HG02642 (cell line): ENCODE measurements at regions not wholly inside any gene's neighbourhood (a gene's known extent, or its start where the extent isn't known, plus 50 kb on each side); places are given as distances from the start of the nearest gene placed in this dataset.

Source experiments
- ATAC-seq: cut with Tn5 transposase; IDR thresholded peaks from one replicate; pipeline ENCODE4 v1.9.1; 2021; ENCODE audit warnings: mild to moderate bottlenecking; ENCODE audit not compliant: unreplicated experiment, poor library complexity

DNA sequence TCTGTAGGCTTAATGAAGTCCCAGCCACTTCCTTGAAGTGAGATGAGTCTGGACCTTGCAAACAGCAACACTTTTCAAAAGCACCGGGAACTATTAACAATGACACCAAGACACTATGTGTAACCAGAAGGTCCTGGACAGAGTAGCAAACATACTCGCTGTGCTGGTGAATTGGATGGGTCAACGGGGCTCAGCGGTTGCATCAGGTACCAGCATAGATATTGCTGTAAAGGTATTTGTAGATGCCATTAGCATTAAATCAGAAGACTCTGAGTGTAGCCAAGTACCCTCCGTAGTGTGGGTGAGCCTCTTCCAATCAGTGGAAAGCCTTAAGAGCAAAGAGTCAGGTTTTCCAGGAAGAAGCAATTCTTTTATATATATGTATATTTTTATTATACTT, 140.5 kb downstream of the IRX2 start:
- no peak for ATAC-seq

DNA sequence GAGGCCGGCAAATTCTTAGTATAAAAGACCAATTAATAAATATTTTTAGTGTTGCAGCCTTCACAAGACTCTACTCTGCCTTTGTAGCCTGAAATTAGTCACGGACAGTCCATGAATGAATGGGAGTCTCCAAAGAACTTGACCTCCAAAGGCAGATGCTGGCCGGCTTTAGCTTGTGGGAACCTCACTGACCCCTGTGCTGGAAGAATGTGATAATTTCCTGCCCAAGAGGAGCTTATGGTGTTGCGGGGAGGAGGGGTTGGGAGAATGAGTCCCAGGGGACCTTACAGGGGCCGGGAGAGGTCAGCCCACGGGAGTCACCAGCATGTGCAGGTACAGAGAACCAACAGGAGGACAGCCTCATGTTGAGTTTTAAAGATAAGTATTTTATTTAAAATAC, 143.1 kb downstream of the IRX2 start:
- no peak for ATAC-seq

DNA sequence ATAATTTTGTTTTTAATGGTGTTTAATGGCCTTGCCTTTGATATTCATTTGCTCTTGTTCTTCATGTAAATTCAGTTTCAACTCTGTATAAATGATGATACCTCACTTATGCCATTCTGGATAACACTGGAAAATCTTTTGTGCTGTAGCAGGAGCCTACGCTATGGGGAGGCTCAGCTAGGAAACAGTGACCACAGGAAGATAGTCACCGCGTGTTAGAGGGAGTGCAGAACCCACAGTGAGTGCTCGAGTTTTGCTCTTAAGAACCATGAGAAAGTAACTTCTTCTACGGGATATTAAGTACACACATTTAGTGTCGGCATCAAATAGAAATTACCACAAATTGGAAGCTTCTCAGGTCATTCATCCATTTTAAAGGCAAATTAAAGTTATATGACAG, 143.9 kb downstream of the IRX2 start:
- no peak for ATAC-seq

DNA sequence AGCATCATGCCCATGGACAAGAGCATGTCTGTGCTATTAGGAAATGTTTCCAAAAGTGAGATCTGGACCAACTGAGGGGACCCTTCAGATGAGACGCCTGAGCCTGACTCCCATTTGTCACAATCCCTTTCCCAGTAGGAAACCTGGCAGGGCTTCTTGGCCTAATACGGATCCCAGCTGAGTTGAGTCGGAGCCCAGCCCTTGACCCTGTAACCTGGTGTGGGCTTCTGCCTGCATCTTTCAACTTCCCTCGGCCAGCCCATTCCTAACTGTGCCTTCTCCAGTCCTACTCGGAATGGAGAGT, 148.3 kb downstream of the IRX2 start:
- ATAC-seq, result no peak

DNA sequence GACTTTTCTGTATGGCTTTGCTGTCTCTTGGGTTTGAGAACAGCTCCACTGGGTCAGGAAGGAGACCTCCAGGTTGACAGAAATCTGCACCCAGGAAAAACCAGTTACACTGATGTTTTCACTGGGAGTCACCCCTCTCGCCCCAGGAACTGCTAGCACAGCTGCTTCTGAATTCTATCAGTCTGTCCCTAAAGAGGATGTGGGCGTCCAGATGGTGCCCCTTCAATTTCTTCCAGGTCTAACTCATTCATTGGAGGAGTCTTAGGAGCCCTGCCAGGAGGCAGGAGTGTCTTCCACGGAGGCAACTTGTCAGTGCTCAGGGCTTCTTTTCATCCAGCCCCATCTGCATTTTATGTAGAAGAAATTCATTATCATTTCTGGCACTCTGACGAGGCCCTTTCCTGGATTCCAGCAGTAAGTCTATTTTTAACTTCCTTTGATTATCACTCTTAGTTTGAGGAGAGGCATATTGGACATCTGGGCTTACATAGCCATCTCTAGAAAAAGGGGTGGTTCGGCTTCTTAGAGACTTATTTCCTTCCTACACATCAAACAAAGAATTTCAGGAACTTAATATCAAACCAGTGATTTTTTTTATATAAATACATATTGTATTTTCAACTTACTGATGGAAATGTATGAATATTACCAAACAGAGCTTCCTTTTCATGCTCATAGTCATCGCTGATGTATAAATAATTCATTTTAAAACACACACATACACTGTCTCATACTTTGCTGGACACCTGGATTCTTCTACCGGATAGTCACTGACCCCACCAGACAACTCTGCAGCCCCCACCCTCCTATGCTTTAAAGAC, 148.8 kb downstream of the IRX2 start:
- ATAC-seq, result no peak

DNA sequence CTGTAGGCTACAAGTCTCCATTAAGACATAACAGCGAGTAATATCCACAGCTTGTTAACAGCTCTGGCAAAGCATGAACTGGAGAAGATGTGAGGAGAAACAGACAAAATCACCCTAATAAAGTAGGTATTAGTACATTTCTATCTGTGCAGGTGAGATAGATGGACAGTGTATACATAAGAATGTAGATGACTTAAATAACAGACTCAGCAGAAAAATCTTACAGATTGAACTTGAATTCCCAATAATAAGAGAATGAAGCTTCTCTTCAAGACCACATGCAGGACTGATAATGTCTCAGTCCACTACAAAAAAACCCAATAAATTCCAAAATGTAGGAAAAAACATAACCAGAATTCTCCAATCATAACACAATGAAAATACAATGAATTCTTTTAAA, 153.0 kb downstream of the IRX2 start:
- no peak for ATAC-seq

DNA sequence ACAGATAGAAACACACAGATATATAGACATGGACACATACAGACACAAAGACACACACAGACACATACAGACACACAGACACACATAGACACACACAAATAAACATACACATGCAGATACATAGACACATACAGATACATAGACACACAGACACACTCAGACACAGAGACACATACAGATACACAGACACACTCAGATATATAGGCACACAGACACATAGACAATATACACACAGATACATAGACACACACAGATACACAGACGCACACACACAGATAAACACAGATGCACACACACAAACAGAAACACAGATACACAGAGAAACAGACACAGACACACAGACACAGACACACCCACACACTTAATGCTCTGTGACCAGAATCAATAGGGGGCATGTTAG, 156.8 kb downstream of the IRX2 start:
- ATAC-seq, result no peak

DNA sequence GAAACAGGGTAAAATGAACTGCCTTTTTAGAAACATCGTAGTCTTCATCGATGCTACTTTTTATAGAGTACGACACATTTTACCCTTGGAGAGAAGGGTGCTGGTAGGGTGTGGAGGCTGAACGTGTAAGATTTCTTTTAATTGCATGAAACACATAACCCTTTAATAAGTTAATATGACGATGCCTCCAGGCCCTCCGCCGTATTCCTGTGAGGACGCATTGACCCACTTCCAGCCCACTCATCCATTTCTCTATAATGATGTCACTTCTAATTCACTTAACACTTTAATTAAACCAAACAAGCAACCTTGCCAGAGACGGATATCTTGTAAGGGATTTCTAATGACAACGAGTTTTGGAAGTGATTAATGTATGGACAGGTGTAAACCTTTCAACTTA, 158.7 kb downstream of the IRX2 start:
- ATAC-seq, result no peak

DNA sequence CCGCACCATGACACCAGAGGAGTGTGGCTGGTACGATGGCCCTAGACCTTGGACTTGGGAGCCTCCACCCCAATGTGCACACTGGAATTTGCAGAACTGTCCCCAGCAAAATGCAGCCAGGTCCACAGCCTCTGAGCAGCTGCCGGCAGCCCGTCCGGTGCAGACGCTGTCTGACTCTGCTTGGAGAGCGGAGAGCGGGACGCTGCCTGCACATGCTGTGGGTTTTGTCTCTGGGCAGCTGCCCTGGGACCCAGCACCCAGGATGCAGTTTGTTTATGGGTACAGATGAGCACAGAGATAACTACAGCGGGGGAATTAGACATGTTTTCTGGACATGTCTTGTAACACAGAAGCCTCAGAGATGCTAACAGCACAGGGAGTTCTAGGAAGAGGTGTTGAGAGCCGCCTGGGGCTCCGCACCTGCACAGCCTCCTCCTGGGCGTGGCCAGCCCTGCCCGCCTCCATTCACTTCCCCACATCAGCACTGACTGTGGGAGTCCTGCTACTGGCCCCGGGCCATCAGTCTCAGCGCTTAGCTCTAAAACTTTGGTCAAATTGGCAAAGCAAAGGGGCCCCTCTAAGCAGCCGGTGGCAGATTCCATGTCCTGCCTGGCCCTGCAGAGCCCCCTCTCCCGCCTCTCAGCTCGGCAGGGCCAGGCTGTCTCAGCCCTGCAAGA, 159.6 kb downstream of the IRX2 start:
- ATAC-seq, result no peak

DNA sequence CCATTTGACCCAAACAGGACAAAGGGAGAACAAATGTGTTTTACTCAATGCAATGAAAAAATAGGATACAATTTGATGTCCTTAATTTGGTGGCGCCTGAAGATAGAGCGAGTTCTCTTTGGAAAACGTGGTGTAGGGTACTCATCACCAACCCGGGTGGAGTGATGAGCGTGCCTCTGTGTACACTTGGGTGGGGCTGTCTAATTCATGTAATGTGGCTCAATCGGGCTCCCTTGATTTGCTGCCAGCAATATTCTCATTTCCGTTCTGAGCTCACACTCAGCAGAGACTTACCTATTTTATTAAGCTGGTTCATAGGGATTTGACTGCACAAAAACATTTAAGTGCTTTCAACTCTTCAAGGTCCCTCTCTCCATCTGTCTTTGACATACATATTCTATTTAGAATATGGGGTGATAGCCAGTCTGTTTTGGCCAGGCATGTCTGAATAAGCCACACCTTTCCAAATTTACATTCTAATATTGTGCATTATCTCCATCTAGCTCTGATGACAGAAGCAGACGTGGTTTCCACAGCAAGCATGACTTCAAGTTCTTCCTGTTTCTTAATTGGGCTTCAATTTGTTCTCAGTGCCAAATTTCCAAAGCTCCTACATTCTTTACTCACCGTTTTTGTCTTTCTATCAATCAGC, 162.5 kb downstream of the IRX2 start:
- ATAC-seq, result no peak

DNA sequence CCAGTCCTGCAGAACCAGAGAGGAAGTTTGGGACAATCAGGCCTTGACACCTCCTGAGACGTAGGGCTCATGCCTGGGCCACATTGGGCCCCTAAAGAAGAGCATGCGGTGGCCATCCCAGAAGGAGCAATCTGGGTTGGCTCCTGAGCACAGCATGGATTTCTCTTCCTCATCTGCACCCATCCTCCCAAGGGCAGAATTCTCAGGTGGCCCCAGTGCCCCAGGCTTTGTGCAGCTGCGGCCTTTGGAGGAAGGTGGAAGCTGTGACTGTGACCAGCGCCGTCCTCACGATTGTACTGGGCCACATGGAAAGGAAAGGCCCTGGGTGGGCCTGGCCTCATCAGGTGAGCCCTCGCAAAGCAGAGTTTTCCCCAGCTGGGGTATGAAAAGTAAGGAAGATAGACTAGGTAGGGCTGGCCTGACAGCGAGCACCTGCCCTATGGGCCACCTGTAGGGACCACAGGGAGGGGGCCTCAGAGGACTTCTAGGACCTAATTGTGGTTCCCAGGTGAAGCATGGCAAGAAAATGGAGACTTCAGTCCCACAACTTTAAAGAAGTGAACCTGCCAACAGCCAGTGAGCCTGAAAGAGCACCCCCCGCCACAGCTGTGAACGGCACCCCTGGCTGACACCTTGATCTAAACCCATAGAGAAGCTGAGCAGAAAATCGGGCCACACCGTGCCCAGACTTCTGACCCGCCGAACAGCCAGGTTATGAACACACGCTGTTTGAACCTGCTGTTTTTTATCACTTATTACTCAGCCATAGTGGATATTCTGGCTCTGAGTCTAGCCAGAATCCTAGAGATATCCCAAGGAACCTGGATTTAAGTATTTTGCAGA, 164.1 kb downstream of the IRX2 start:
- ATAC-seq, result no peak

DNA sequence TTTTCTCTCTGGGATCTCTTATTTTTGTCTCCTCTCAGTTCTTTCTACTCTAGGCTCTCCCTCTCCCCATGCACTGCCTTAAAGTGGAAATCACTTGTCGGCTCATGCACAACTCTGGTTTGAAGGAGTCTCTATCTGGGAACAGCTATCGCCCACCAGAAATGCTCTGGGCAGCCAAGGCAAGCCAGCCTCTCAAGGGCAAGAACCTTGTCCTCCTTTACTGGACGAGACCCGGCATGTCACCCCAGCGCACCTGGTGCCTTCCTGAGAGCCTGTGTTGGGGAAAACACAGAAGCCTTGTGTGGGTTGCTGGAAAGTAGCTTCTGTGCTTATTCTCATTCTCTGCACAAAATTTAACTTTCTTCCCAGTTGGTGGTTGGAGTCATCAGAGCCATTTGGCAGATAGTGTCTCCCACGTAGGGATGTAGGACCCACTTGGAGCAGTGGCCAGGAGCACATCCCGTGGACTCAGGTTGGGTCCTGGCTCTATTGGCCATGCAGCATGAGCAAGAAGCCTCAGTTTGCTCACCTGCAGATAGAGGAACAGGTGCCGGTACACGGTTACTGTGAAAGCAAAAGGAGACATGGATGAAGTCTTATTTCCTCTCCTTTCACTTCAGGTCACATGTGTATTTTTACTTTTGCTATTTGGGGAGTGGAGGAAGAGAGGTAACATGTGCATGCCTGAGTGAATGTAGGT, 165.3 kb downstream of the IRX2 start:
- ATAC-seq, result no peak

DNA sequence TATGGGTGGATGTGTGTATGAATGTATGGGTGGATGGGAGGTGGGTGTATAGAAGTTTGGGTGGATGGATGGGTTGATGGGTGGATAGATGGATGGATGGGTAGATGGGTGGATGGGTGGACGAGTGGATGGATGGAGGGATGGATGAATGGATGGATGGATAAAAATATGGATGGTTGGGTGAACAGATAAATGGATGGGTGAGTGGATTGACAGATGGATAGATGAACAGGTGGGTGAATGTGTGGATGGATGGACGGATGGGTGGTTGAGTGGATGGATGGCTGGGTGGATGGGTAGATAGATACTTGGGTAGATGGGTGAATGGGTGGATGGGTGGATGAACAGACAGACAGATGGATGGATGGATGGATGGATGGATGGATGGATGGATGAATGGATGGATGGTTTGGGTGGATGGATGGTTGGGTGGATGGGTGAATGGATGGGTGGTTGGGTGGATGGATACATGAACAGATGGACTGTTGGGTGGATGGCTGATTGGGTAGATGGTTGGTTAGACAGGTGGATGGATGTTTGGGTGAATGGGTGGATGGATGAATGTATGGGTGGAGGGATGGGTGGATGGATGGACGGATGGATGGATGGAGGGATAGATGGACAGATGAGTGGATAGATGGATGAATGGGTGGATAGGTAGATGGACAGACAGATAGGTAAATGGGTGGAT, 166.8 kb downstream of the IRX2 start:
- ATAC-seq, result no peak

DNA sequence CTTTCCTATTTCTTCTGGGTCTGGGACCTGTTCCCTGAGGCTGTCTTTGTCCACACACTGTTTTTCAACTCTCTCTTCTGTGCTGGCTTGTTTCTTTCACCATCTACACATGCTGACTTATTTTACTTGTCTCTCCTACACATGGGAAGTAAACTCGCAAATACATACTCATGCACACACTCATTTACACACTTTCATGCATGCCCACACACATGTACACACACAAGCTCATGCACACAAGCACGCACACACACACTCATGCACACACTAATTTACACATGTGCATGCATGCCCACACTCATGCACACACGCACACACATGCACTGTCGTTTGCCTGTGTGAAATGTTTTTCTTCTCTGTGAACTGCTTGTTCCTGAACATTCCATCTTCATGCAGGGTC, 169.0 kb downstream of the IRX2 start:
- no peak for ATAC-seq

DNA sequence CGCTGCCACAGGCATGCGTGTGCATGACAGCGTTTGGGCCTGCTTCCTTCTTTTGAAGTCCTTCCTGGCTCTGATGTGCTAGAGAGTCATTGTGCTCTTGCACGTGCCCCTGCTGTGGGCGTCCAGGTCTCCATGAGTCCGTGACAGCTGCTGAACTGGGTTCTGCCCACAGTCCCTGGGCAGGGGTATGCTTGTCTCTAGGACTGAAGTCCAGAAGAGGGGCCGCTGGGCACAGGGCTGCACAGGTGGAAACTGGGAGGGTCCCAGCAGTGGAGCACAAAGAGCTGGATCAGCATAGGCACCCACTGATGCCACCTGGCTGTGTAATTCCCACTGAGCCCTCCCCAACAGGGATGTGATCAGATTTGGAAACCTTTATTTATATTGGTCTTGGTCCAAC, 169.4 kb downstream of the IRX2 start:
- no peak for ATAC-seq

DNA sequence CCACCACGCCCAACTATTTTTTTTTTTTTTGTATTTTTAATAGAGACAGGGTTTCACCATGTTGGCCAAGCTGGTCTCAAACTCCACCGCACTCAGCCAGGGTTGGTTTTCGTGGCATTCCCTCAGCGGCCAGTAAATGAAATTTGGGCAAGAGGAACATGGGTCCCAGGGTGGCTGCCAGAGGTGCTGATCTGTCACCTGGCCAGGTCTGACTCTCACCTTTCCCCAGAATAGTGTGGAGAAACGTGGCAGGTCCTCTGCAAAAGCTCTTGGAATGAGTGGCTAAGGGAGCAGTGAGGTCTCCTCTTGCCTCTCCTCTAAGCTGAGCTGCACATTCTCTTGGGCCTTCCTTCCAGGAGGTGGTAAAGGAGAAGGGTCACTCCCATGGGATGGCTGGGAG, 170.1 kb downstream of the IRX2 start:
- ATAC-seq, result no peak

DNA sequence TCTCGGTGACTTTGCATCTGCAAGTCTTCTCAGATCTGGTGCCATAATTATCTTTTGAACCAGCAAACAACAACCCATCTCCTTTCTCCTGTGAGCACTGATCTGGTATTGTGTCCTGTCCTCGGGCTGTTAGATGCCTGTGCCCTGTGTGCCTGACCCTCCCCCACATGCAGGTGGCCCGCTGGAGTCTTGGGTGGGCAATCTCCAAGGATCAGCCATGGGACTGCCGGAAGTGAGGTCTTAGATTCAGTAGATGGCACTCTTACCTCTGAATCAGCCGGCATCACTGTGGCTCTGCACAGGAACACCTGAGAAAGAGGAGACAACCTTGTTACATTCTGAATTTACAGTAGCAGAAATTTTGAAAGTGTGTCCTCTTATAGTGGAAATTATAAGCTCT, 172.4 kb downstream of the IRX2 start:
- ATAC-seq, result no peak

DNA sequence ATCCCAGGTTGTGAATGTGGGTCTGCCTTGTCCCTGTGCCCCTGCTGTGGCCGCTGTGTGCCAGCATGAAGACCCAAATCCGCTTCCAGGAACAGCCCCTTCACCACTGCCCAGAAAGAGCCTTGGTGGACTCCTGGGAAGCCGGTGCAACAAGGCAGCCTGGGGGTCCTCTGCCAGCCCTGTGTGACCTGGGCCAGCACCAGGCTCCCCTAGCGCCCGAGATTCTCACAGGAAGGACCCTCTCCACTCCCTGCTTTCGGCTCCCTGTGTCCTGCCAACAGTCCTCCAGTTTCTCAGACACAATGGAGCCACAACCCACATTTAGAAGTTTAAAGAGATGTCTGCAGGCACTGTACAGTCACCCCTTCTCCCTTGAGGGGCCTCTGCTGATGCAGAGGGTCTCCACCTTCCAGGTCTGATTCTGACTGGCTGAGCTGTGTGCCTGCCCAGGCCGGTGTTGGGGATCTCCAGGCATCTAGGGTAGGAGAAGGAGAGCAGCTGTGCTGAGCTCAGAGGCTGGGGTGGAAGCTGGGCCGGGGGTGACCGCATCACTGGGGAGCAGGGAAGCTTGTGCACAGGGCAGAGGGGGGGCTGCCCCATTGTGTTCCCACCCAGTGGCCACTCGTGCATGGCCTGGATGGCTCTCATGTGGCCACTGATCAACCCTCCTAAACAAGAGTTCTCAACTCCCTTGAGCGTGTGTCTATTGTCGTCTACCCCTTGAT, 174.0 kb downstream of the IRX2 start:
- ATAC-seq, result no peak

DNA sequence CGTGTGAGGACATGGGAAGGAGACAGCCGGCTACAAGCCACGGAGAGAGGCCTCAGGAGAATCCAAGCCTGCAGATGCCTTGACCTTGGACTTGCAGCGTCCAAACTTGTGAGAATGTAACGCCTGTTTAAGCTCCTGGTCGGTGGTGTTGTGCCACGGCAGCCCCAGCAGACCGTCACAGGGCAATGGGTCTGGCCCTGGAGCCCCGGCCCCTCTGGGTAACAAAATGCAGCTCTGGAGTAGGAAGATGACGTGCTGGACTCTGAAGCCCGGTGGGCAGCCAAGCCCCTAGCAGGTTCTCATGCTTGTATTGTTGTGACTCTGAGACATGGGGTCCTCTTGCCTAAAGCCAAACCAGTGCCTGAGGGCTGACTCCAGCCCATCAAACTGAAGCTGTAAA, 174.7 kb downstream of the IRX2 start:
- no peak for ATAC-seq
